ENCODE measurements at regions not wholly inside any gene's neighbourhood (a gene's known extent, or its start where the extent isn't known, plus 50 kb on each side); places are given as distances from the start of the nearest gene placed in this dataset.

- TF ChIP-seq CTCFL (IDR thresholded peaks at IDR 0.05; ENCODE audit: borderline replicate concordance, insufficient read depth, low read depth, low read length, poor library complexity, severe bottlenecking) (no peak), ZNF347 (CRISPR knock-in tag; IDR thresholded peaks at IDR 0.05; ENCODE audit: low read depth) (no peak), YY1 (IDR thresholded peaks at IDR 0.05; ENCODE audit: borderline replicate concordance in 1 of 3, control insufficient read depth in 1 of 3, extremely low read depth in 1 of 3, insufficient read depth in 3 of 3, insufficient read length in 1 of 3, insufficient replicate concordance in 2 of 3, low read depth in 1 of 3, low read length in 2 of 3) (no peak), CXXC5 (CRISPR knock-in tag; IDR thresholded peaks at IDR 0.05) (no peak), U2AF2 (optimal IDR thresholded peaks at IDR 0.05; ENCODE audit: low read depth, low read length) (no peak), STAT5B (CRISPR knock-in tag; IDR thresholded peaks at IDR 0.05) (no peak)
Observed at GRCh38 chr1:112260699-112261098, 135.3 kb upstream of the CTTNBP2NL start (continued).

GRCh38 chr1:112262316-112262715, 133.7 kb upstream of the CTTNBP2NL start:
- no peak overlapping the region for H3K4me2 ChIP-seq (ENCODE audit: insufficient read depth, low read length)
- TF ChIP-seq CSDE1 (IDR thresholded peaks at IDR 0.05) (no peak), RBM17 (IDR thresholded peaks at IDR 0.05; ENCODE audit: borderline replicate concordance, low read depth, low read length) (no peak), SREBF1 (IDR thresholded peaks at IDR 0.05; ENCODE audit: borderline replicate concordance, low read depth, low read length) (no peak), KLF6 (CRISPR knock-in tag; IDR thresholded peaks at IDR 0.05; ENCODE audit: borderline replicate concordance) (no peak), ZNF778 (CRISPR knock-in tag; IDR thresholded peaks at IDR 0.05) (no peak), SIN3B (IDR thresholded peaks at IDR 0.05; ENCODE audit: low read depth) (no peak), HDGF (IDR thresholded peaks at IDR 0.05) (no peak), ZNF121 (CRISPR knock-in tag; conservative IDR thresholded peaks at IDR 0.05) (no peak), LEF1 (IDR thresholded peaks at IDR 0.05) (no peak), ZNF184 (CRISPR knock-in tag; IDR thresholded peaks at IDR 0.05) (no peak), PBX2 (CRISPR knock-in tag; IDR thresholded peaks at IDR 0.05; ENCODE audit: low read depth) (no peak), PBX2 (tag; conservative IDR thresholded peaks at IDR 0.05; ENCODE audit: low read depth) (0 out of 2 replicates have a peak, but pooled peaks have one; percentile 23), NFIX (CRISPR knock-in tag; IDR thresholded peaks at IDR 0.05; ENCODE audit: low read depth) (no peak), YBX1 (IDR thresholded peaks at IDR 0.05) (no peak)

More at GRCh38 chr1:112262316-112262715, 133.7 kb upstream of the CTTNBP2NL start:
- BruUV-seq (replicated peaks) = no TSS peak
- no peaks in the 10 kb centered on the region for H4K20me1 ChIP-seq (replicated peaks; ENCODE audit: control insufficient read depth, insufficient read depth, low read length)
- DNase-seq (ENCODE audit: extremely low read depth in 1 of 4, low spot score in 3 of 4) (no peak), FAIRE-seq (no peak), ATAC-seq (no peak)
- peaks cover 0 to 9% of the 10 kb centered on the region in 2 experiments; a peak in 2 of 5 replicates for H3K4me1 ChIP-seq (replicated peaks in 1 of 2; ENCODE audit: control insufficient read depth in 2 of 2, insufficient read depth in 2 of 2, low read length in 2 of 2)
- no peaks in the 10 kb centered on the region for H3K36me3 ChIP-seq (ENCODE audit: control insufficient read depth, insufficient read depth, low read length)
- H3K9me1 ChIP-seq (ENCODE audit: control insufficient read depth, insufficient read depth, low read length) = no peaks in the 10 kb centered on the region
- no peak overlapping the region for H3K4me3 ChIP-seq
- no peaks in the 10 kb centered on the region for H3K27me3 ChIP-seq (ENCODE audit: control insufficient read depth in 2 of 2, insufficient read depth in 2 of 2, low read length in 2 of 2)
- no peaks in the 10 kb centered on the region for H3K9me3 ChIP-seq (replicated peaks; ENCODE audit: control insufficient read depth, insufficient read depth, low read depth, low read length)
- H3K27ac ChIP-seq (ENCODE audit: extremely low read depth, low read depth, low read length) = no peak overlapping the region
- CTCF ChIA-PET (ENCODE audit: low intra/inter-chr PET ratio) = no interaction called here
- POLR2A ChIA-PET = no interaction called here
- intact Hi-C loops (cut with micrococcal nuclease) (no loop called here), in situ Hi-C loops (cut with MboI) (no loop called here)
- H3K9ac ChIP-seq (ENCODE audit: insufficient read depth in 1 of 2, low read depth in 2 of 2, low read length in 2 of 2) = no peak overlapping the region
- H3K79me2 ChIP-seq (ENCODE audit: control insufficient read depth, insufficient read depth, low read length) = no peaks in the 10 kb centered on the region
- no peak overlapping the region for H2AFZ ChIP-seq (ENCODE audit: low read depth, low read length)
- 4% methylated on average over 2 of the region's 2 CpGs for WGBS (ENCODE audit: insufficient coverage, low coverage, missing lambda C conversion rate)

Data from K562 (cell line).